RKO (cell line): ENCODE measurements at regions not wholly inside any gene's neighbourhood (a gene's known extent, or its start where the extent isn't known, plus 50 kb on each side); places are given as distances from the start of the nearest gene placed in this dataset.
"Not testable (repeated sequence)": the region's sequence is repeated elsewhere in the genome, so short reads cannot be mapped to it uniquely, and the experiment has no call there.

Experiments used
- DNase-seq: peaks from one replicate; pipeline ENCODE4 v3.0.0-alpha.2; 2016; ENCODE audit warnings: low spot score

GRCh38 chr20:51305316-51306052 is 237.0 kb downstream of the NFATC2 start:
- no peak for DNase-seq

- no peak for DNase-seq
Measured at GRCh38 chr20:51303731-51304670, 238.5 kb downstream of the NFATC2 start.

GRCh38 chr20:51301026-51301425 is 241.5 kb downstream of the NFATC2 start:
- no peak for DNase-seq

GRCh38 chr20:51300104-51300503 is 242.4 kb downstream of the NFATC2 start:
- no peak for DNase-seq

GRCh38 chr20:51299413-51299812 is 243.1 kb downstream of the NFATC2 start:
- no peak for DNase-seq

GRCh38 chr20:51298141-51298749 is 244.3 kb downstream of the NFATC2 start:
- DNase-seq: no peak

- DNase-seq: no peak
Measured at GRCh38 chr20:51287628-51288413, 254.7 kb downstream of the NFATC2 start.

GRCh38 chr20:51286758-51287157 is 255.8 kb downstream of the NFATC2 start:
- no peak for DNase-seq

GRCh38 chr20:51285684-51286083 is 256.8 kb downstream of the NFATC2 start:
- DNase-seq: no peak

GRCh38 chr20:51284871-51285270 is 257.6 kb downstream of the NFATC2 start:
- no peak for DNase-seq

GRCh38 chr20:51284176-51284575 is 258.3 kb downstream of the NFATC2 start:
- no peak for DNase-seq

GRCh38 chr20:51281521-51281920 is 258.6 kb upstream of the KCNG1 start:
- no peak for DNase-seq

GRCh38 chr20:51280047-51280446 is 257.1 kb upstream of the KCNG1 start:
- DNase-seq: no peak

GRCh38 chr20:51277961-51278360 is 255.1 kb upstream of the KCNG1 start:
- no peak for DNase-seq

GRCh38 chr20:51276296-51276695 is 253.4 kb upstream of the KCNG1 start:
- DNase-seq: no peak

GRCh38 chr20:51275826-51276225 is 252.9 kb upstream of the KCNG1 start:
- DNase-seq: no peak

GRCh38 chr20:51275181-51275580 is 252.3 kb upstream of the KCNG1 start:
- no peak for DNase-seq

- peak; percentile 5 for DNase-seq
Measured at GRCh38 chr20:51272401-51272800, 249.5 kb upstream of the KCNG1 start.

GRCh38 chr20:51271931-51272330 is 249.0 kb upstream of the KCNG1 start:
- no peak for DNase-seq

- DNase-seq: not testable (repeated sequence)
Measured at GRCh38 chr20:51271289-51271688, 248.4 kb upstream of the KCNG1 start.

- DNase-seq: no peak
Measured at GRCh38 chr20:51269671-51270070, 246.8 kb upstream of the KCNG1 start.

GRCh38 chr20:51267679-51268078 is 244.8 kb upstream of the KCNG1 start:
- DNase-seq: no peak
